Gastroesophageal sphincter (tissue), 2 donors: ENCODE measurements at regions not wholly inside any gene's neighbourhood (a gene's known extent, or its start where the extent isn't known, plus 50 kb on each side); places are given as distances from the start of the nearest gene placed in this dataset.

Source experiments
- POLR2A ChIP-seq, 2 donors: fragments of 450-650 bp; IDR thresholded peaks; one replicate each; pipeline ENCODE4 v1.6.1; 2017; ENCODE audit warnings: antibody characterized with exemption in 2 of 2, mild to moderate bottlenecking in 2 of 2, moderate library complexity in 1 of 2
- POLR2AphosphoS5 ChIP-seq: sonication (generic); formaldehyde crosslinking; IDR thresholded peaks from one replicate; pipeline ENCODE4 v1.6.1; 2017; ENCODE audit warnings: antibody characterized with exemption

GRCh38 chr10:10338339-10338738 is 679.3 kb upstream of the CELF2 start:
- no peak for TF ChIP-seq POLR2AphosphoS5
- TF ChIP-seq POLR2A (IDR thresholded peaks at IDR 0.05): no peak
